ENCODE measurements at regions not wholly inside any gene's neighbourhood (a gene's known extent, or its start where the extent isn't known, plus 50 kb on each side); places are given as distances from the start of the nearest gene placed in this dataset.
"Not testable (repeated sequence)": the region's sequence is repeated elsewhere in the genome, so short reads cannot be mapped to it uniquely, and the experiment has no call there.

DNA sequence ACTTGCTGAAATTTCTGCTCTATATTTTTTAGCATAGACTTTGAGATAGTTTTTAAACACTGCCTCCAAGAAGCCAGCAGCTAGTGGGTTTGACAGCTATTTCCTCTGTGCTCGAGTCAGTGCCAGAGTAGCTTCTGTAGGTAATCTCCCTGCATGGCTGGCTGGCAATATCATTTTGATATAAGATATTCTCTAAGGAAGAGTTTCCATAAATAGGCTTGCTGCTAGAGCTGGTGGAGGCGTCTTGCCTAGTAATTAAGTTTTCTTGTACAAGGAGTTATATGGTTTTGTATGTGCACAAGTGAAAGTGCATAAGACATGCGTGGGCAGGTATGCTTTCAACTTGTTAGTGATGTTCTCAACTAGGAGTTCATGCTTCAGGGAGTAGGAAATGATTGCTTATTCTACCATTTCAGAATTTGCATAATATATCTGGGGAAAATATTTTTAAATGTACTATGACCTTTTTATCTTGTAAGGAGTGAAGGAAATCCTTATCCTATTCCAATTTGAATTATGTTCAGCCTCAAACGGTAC lies 74.1 kb upstream of the CCL21 start:
- DNase-seq = no peak

DNA sequence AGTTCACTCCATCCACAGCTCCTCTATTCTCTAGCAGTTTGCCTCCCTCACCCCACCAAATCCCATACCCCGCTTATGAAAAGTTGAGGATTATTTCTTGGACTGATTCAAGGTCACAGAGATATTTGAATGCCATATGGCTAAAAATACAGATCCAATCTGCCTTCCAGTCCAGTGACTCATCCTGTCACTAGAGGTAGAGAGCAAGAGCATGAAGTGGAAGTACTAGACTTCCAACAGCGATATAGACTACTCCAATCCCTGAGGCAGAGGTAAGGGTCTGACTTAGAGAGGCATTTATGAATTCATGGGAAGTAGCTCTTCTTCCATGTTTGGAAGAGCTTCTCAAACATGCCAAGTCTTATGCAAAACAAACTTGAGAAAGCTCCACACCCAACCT lies 72.4 kb upstream of the CCL21 start:
- no peak for DNase-seq

DNA sequence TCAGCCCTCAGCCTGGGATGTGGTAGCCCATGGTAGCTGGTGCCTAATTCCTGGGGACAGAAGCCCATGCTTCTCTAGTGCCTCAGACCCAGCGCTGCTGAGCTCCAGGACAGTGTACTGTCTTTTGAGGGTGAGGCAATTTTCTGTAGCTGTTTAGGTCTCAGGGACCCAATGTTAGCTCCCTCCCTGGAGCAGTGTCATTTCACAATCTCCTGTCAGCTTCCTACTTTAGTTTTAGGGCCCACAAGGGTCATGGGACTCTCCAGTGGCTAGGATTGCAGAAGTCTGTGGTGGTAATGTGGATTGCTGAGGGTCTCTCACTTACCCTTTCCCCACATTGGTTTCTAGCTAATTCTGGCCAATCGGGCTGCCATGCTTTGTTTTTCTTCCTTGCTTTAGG lies 67.7 kb upstream of the CCL21 start:
- DNase-seq = no peak

DNA sequence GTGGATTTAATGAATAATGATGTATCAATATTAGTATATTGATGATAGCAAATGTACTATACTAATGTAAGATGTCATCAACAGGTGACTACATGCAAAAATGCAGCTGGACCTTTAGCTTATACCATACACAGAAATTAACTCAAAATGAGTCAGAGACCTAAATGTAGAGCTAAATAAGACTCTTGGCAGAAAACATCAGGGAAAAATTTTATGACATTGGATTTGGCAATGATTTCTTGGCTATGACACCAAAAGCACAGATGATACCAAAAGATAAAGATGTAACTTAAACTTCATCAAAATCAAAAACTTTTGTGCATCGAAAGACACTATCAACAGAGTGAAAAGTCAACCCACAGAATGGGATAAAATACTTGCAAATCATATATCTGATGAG lies 64.0 kb upstream of the CCL21 start:
- no peak for DNase-seq

DNA sequence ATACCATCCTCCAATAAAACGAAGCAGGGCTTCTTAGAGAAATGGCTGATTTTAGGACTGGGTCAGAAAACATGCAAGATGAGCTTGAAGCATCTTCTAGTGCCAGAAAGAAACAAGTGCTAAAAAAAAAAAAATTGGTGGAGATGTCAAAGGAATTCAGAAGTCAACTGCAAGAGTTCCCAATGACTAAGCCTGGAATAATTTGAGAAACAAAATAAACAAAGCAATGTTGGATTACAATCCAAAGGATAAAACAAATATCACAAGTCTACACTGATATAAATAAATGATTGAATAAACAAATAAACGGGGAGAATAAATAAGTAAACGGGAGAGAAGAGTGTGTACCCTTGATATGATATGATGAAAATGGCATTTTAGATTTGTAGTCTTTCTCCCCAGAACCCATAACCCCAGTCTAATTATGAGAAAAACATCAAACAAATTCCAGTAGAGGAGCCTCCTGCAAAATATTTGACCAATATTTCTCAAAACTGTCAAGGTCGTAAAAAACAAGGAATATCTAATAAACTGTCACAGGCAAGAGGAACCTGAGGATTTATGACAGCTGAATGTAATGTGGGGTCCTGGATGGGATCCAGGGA lies 63.5 kb upstream of the CCL21 start:
- DNase-seq = no peak

DNA sequence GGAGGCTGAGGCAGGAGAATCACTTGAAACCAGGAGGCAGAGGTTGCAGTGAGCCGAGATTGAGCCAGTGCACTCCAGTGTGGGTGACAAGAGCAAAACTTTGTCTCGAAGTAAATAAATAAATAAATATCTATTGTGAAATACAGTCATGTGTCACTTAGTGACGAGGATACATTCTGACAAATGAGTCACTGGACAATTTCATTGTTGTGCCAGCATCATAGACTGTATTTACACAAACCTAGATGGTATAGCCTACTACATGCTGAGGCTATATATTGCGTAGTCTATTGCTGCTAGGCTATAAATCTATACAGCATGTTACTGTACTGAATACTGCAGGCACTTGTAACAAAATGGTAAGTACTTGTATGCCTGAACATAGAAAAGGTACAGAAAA lies 61.1 kb upstream of the CCL21 start:
- DNase-seq = no peak

DNA sequence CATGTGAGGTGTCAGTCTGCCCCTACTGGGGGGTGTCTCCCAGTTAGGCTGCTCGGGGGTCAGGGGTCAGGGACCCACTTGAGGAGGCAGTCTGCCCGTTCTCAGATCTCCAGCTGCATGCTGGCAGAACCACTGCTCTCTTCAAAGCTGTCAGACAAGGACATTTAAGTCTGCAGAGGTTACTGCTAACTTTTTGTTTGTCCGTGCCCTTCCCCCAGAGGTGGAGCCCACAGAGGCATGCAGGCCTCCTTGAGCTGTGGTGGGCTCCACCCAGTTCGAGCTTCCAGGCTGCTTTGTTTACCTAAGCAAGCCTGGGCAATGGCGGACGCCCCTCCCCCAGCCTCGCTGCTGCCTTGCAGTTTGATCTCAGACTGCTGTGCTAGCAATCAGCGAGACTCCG lies 57.2 kb upstream of the CCL21 start:
- not testable (repeated sequence) for DNase-seq

DNA sequence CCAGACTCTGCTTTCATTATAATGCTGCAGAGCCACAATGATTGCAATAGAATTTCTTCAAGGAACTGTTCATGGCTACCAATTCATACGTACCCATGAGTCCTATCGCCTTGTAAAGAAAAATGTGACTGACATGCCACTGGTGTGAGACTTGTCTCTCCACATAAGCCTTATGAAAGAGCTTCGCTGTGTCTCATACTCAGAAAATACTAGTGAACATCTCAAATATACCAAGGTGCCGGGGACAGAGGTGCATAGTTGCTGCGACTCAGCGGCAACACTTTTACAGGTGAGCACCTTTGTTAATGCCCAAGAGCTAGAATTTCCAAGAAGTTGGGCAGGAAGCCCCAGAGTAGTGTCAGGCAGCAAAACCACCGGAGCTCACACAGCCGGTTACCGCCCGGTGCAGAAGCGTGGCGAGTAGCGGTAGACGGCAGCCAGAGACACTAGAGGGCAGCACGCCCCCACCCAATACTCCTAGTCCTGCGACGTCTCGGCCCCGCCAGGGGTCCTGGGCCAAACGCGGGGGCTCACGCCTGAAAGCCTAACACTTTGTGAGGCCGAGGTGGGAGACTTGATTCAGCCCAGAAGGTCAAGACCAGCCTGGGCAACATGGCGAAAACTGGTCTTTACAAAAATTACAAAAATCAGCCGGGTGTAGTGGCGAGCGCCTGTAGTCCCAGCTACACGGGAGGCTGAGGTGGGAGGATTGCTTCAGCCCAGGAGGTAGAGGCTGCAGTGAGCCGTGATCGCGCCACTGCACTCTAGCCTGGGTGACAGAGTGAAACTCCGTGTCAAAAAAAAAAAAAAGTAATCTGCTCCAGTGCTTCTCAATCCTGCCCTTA lies 50.5 kb upstream of the CCL21 start:
- not testable (repeated sequence) for DNase-seq
